Breast epithelium (tissue), 4 donors: ENCODE measurements at regions not wholly inside any gene's neighbourhood (a gene's known extent, or its start where the extent isn't known, plus 50 kb on each side); places are given as distances from the start of the nearest gene placed in this dataset.
A peak's percentile ranks its signal among the peaks of the same experiment; 100 is the strongest.

Experiments used
- DNase-seq, 2 donors: peaks; one replicate each; pipeline ENCODE4 v3.0.0-alpha.2; 2019; ENCODE audit warnings: low spot score in 2 of 2
- H3K27ac ChIP-seq, 2 donors: fragments of 200-600 bp; sonication (generic) in 1 of 2; one replicate each; pipeline ENCODE4 v1.5.1; 2016 to 2019; ENCODE audit warnings: mild to moderate bottlenecking in 1 of 2
- H3K27me3 ChIP-seq, 2 donors: fragments of 200-600 bp; sonication (generic) in 1 of 2; one replicate each; pipeline versions ENCODE4 v1.5.1 to v1.6.0; 2017 to 2019; ENCODE audit warnings: control low read depth in 1 of 2, mild to moderate bottlenecking in 1 of 2
- H3K36me3 ChIP-seq: fragments of 200-600 bp; one replicate; pipeline ENCODE4 v1.5.1; 2019
- H3K4me1 ChIP-seq, 2 donors: fragments of 200-600 bp; sonication (generic); one replicate each; pipeline ENCODE4 v1.5.1; 2016 to 2019; ENCODE audit warnings: control low read depth in 1 of 2
- H3K4me3 ChIP-seq, 3 donors: fragments of 200-600 bp; sonication (generic); 1 replicate in 2 of 3; 2 replicates in 1 of 3; pipeline ENCODE4 v1.5.1; 2016 to 2019; ENCODE audit warnings: mild to moderate bottlenecking in 3 of 3, moderate library complexity in 2 of 3
- H3K9me3 ChIP-seq, 2 donors: fragments of 200-600 bp; sonication (generic) in 1 of 2; one replicate each; pipeline ENCODE4 v1.5.1; 2016 to 2019; ENCODE audit warnings: control low read depth in 1 of 2
- CTCF ChIP-seq, 3 donors: fragments of 450-650 bp; IDR thresholded peaks; one replicate each; pipeline ENCODE4 v1.5.1; 2016 to 2017; ENCODE audit warnings: antibody characterized with exemption in 3 of 3, mild to moderate bottlenecking in 3 of 3, moderate library complexity in 3 of 3
- POLR2A ChIP-seq: fragments of 450-650 bp; IDR thresholded peaks from one replicate; pipeline ENCODE4 v1.6.1; 2016; ENCODE audit warnings: antibody characterized with exemption, mild to moderate bottlenecking, moderate library complexity
- POLR2AphosphoS5 ChIP-seq, 3 donors: sonication (generic); formaldehyde crosslinking; IDR thresholded peaks; one replicate each; pipeline ENCODE4 v1.6.1; 2017; ENCODE audit warnings: antibody characterized with exemption in 3 of 3
- intact Hi-C: fragments of 100-400 bp; cut with DNase I; formaldehyde crosslinking; loops from one replicate; pipeline ENCODE4 v1.15.1; 2023; ENCODE audit warnings: low total_unique reads

- intact Hi-C loops, result no loop called here
- Histone ChIP-seq H3K9me3 (no peaks in the 10 kb centered on the region), H3K27ac (peak overlapping the region; percentile 71 to 83), H3K27me3 (no peaks in the 10 kb centered on the region), H3K36me3 (no peaks in the 10 kb centered on the region), H3K4me3 (no peak overlapping the region), H3K4me1 (peaks cover 0 to 5% of the 10 kb centered on the region in 2 donors)
- TF ChIP-seq POLR2A (no peak), CTCF (IDR thresholded peaks at IDR 0.05) (no peak), POLR2AphosphoS5 (IDR thresholded peaks at IDR 0.05) (no peak)
- peak in 1 of 2 donors; percentile 58 for DNase-seq
Measured at GRCh38 chr10:121406823-121407545, 191.3 kb downstream of the FGFR2 start.

- H3K9me3 ChIP-seq, result no peaks in the 10 kb centered on the region
- intact Hi-C loops, result no loop called here
- no peaks in the 10 kb centered on the region for H3K27me3 ChIP-seq
- TF ChIP-seq POLR2A, result no peak
- no peak for TF ChIP-seq POLR2AphosphoS5 (IDR thresholded peaks at IDR 0.05)
- TF ChIP-seq CTCF (IDR thresholded peaks at IDR 0.05), result no peak
- no peak overlapping the region for H3K4me3 ChIP-seq
- peaks cover 0 to 5% of the 10 kb centered on the region in 2 donors for H3K4me1 ChIP-seq
- no peak overlapping the region for H3K27ac ChIP-seq
- no peaks in the 10 kb centered on the region for H3K36me3 ChIP-seq
- DNase-seq, result no peak
Measured at GRCh38 chr10:121409466-121410104, 188.7 kb downstream of the FGFR2 start.

DNA sequence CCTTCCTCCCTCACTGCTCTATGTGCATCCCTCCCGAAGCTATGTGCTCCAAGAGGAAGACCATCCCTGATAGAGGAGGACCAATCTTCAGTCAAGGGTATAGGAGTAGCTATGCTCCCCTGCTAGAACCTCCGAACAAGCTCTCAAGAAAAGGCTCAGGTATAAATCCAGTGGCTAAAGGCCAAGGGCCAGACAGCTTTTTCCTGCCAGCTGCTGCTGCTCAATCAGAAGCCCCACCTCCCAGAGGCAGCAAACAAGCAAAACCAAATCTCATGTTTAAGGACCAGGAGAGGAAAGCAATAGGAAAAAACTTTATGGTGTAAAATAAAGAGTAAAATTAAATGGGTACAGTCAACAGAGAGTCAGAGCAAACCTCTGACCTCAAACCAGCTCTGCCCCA is 187.2 kb downstream of the FGFR2 start:
- Histone ChIP-seq H3K36me3 (no peaks in the 10 kb centered on the region), H3K27me3 (no peaks in the 10 kb centered on the region), H3K4me3 (no peak overlapping the region), H3K9me3 (no peaks in the 10 kb centered on the region), H3K4me1 (peaks cover 0 to 5% of the 10 kb centered on the region in 2 donors), H3K27ac (no peak overlapping the region)
- no peak for DNase-seq
- no peak for TF ChIP-seq CTCF (IDR thresholded peaks at IDR 0.05)
- no peak for TF ChIP-seq POLR2AphosphoS5 (IDR thresholded peaks at IDR 0.05)
- no peak for TF ChIP-seq POLR2A
- intact Hi-C loops, result no loop called here

DNA sequence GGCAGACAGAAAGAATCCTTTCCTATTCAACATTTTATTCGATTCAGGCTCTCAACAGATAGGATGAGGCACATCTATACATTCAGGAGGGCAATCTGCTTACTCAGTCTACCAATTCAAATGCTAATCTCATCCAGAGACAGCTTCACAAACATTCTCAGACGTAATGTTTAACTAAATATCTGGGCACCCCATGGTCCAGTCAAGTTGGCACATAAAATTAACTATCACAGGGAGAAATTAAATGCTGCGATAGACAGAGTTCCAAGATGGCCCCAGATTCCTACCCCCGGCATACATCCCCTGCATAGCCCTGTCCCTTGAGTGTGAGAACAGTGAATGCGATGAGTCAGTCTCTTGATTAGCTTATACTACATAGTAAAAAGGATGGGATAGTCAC is 184.3 kb downstream of the FGFR2 start:
- intact Hi-C loops, result no loop called here
- Histone ChIP-seq H3K9me3 (no peaks in the 10 kb centered on the region), H3K4me1 (no peaks in the 10 kb centered on the region), H3K36me3 (no peaks in the 10 kb centered on the region), H3K4me3 (no peak overlapping the region), H3K27me3 (no peaks in the 10 kb centered on the region), H3K27ac (no peak overlapping the region)
- TF ChIP-seq CTCF (IDR thresholded peaks at IDR 0.05) (no peak), POLR2AphosphoS5 (IDR thresholded peaks at IDR 0.05) (no peak), POLR2A (no peak)
- no peak for DNase-seq

DNA sequence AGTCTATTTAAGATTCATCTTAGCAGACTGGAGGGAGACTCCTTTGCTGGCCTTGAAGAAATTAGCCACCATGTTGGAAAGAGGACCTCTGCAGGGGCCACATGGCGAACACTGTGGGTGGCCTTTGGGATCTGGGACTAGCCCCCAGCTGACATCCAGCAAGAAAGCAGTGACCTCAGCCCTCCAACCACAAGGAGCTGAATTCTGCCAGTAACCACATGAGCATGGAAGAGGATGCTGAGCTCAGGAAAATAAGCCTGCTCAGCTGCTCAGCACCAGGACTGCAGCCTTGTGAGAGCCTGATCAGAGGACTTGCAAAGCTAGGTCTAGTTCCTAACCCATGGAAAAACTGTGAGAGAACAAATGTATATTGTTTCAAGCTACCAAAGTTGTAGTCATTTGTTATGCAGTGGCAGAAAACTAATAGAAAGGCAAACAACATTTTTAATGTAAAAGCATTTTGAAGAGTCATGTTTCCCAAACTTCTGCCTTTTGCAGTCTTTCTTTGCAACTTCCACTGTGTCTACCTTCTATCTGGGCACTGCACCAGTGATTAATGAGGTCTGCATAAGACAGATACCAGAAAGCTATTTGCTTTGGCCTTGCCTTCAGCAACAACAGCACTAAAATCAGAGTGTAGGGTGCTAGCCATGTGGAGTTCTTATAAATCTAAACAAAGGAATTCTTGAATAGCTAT is 183.7 kb downstream of the FGFR2 start:
- no peaks in the 10 kb centered on the region for H3K4me1 ChIP-seq
- H3K36me3 ChIP-seq, result no peaks in the 10 kb centered on the region
- no peaks in the 10 kb centered on the region for H3K9me3 ChIP-seq
- H3K4me3 ChIP-seq, result no peak overlapping the region
- intact Hi-C loops, result no loop called here
- H3K27ac ChIP-seq, result no peak overlapping the region
- TF ChIP-seq CTCF (IDR thresholded peaks at IDR 0.05), result no peak
- TF ChIP-seq POLR2A, result no peak
- no peak for DNase-seq
- no peaks in the 10 kb centered on the region for H3K27me3 ChIP-seq
